ENCODE measurements at regions not wholly inside any gene's neighbourhood (a gene's known extent, or its start where the extent isn't known, plus 50 kb on each side); places are given as distances from the start of the nearest gene placed in this dataset.

GRCh38 chr1:112141923-112142322 is 152.5 kb upstream of the KCND3 start:
- Histone ChIP-seq H3K18ac (ENCODE audit: low read depth, low read length) (no peak overlapping the region), H4K20me1 (ENCODE audit: insufficient read depth, low read length) (no peaks in the 10 kb centered on the region), H2BK120ac (ENCODE audit: low read depth, low read length) (no peak overlapping the region), H3K4me3 (ENCODE audit: insufficient read depth, low read depth, low read length) (no peak overlapping the region), H4K5ac (ENCODE audit: low read depth, low read length) (no peak overlapping the region), H3K9me3 (ENCODE audit: control insufficient read depth, insufficient read depth, low read length) (no peaks in the 10 kb centered on the region), H3K23ac (ENCODE audit: low read depth, low read length) (no peak overlapping the region), H3K4me2 (ENCODE audit: low read depth, low read length) (no peak overlapping the region), H3K14ac (replicated peaks; ENCODE audit: low read depth, low read length) (no peak overlapping the region), H3K79me1 (ENCODE audit: low read depth in 1 of 2, low read length in 2 of 2) (no peaks in the 10 kb centered on the region), H3K9me1 (ENCODE audit: insufficient read depth, low read length) (no peaks in the 10 kb centered on the region), H2AK9ac (replicated peaks; ENCODE audit: low read depth, low read length, poor library complexity) (no peak overlapping the region), H2BK15ac (ENCODE audit: low read depth, low read length) (no peak overlapping the region), H3K27ac (ENCODE audit: insufficient read depth, low read length) (no peak overlapping the region), H3K27me3 (ENCODE audit: control insufficient read depth, insufficient read depth, low read length) (no peaks in the 10 kb centered on the region; the same call in 1 of the 2 replicates), H2AK5ac (ENCODE audit: low read depth, low read length) (no peak overlapping the region), H2AFZ (replicated peaks; ENCODE audit: low read length, poor library complexity) (no peak overlapping the region), H3K4me1 (ENCODE audit: control insufficient read depth, insufficient read depth, low read length) (no peaks in the 10 kb centered on the region), H4K8ac (ENCODE audit: low read depth in 2 of 2, low read length in 2 of 2) (no peak overlapping the region), H2BK5ac (ENCODE audit: low read depth, low read length, poor library complexity, severe bottlenecking) (no peak overlapping the region), H3K36me3 (ENCODE audit: control insufficient read depth, insufficient read depth, low read length) (no peaks in the 10 kb centered on the region), H4K91ac (ENCODE audit: insufficient read depth, low read depth, low read length) (no peak overlapping the region), H3K4ac (ENCODE audit: low read depth, low read length) (no peak overlapping the region), H3K9ac (ENCODE audit: low read depth, low read length) (no peak overlapping the region), H2BK20ac (ENCODE audit: low read depth, low read length) (no peak overlapping the region), H3K56ac (ENCODE audit: extremely low read depth, insufficient read depth, low read length) (no peak overlapping the region)
- CTCF ChIA-PET: no interaction called here
- DNase-seq (no peak), ATAC-seq (ENCODE audit: low read depth) (no peak)
- TF ChIP-seq CTCF (conservative IDR thresholded peaks at IDR 0.05; ENCODE audit: low read depth, low read length): no peak
- no peak for TF ChIP-seq MAFK (IDR thresholded peaks at IDR 0.05; ENCODE audit: low read depth, low read length)
- no peak for TF ChIP-seq SMC3 (IDR thresholded peaks at IDR 0.05; ENCODE audit: low read depth, low read length)
- no peak for TF ChIP-seq RAD21 (IDR thresholded peaks at IDR 0.05; ENCODE audit: low read length)
- no peak for TF ChIP-seq BHLHE40 (IDR thresholded peaks at IDR 0.05; ENCODE audit: low read depth, low read length)
- TF ChIP-seq POLR2A (IDR thresholded peaks at IDR 0.05; ENCODE audit: low read depth, low read length): no peak
- POLR2A ChIA-PET (ENCODE audit: unreplicated experiment): no interaction called here
- intact Hi-C loops (cut with micrococcal nuclease): no loop called here
- in situ Hi-C loops (cut with MboI; ENCODE audit: low sequenced_read_pairs): no loop called here
- no TSS peak for BruUV-seq (replicated peaks)
- WGBS, 2 experiments (ENCODE audit: extremely low coverage in 2 of 2, insufficient read length in 1 of 2): no CpG with 5 or more reads among the region's 4 CpGs
- dilution Hi-C loops (cut with HindIII; ENCODE audit: low sequenced_read_pairs, unreplicated experiment): no loop called here
